ENCODE measurements at regions not wholly inside any gene's neighbourhood (a gene's known extent, or its start where the extent isn't known, plus 50 kb on each side); places are given as distances from the start of the nearest gene placed in this dataset.
A peak's percentile ranks its signal among the peaks of the same experiment; 100 is the strongest.
"Not testable (repeated sequence)": the region's sequence is repeated elsewhere in the genome, so short reads cannot be mapped to it uniquely, and the experiment has no call there.

- no peaks in the 10 kb centered on the region for H3K36me3 Mint-ChIP-seq (ENCODE audit: low read depth)
- no peak overlapping the region for H3K4me3 Mint-ChIP-seq
- H3K27me3 Mint-ChIP-seq = no peaks in the 10 kb centered on the region
- ATAC-seq (no peak), DNase-seq (no peak)
- ChIA-PET POLR2A (no interaction called here), CTCF (no interaction called here)
- no peak overlapping the region for H3K27ac Mint-ChIP-seq
- H3K9me3 Mint-ChIP-seq = peaks cover 5% of the 10 kb centered on the region
- intact Hi-C loops (cut with micrococcal nuclease) = no loop called here
- H3K4me1 Mint-ChIP-seq (ENCODE audit: low read depth) = no peaks in the 10 kb centered on the region
- no peak for TF ChIP-seq CTCF (IDR thresholded peaks at IDR 0.05)
These were observed 82.8 kb upstream of the HPF1 start for GRCh38 chr4:169840554-169840953.

- H3K27me3 Mint-ChIP-seq; CTCF ChIA-PET; ATAC-seq; H3K36me3 Mint-ChIP-seq (ENCODE audit: low read depth); POLR2A ChIA-PET; H3K4me1 Mint-ChIP-seq (ENCODE audit: low read depth); H3K4me3 Mint-ChIP-seq; intact Hi-C loops (cut with micrococcal nuclease); H3K27ac Mint-ChIP-seq; DNase-seq; H3K9me3 Mint-ChIP-seq: not testable (repeated sequence)
These were observed 70.6 kb upstream of the HPF1 start for GRCh38 chr4:169828329-169828728.

GRCh38 chr4:169826634-169827187 is 69.0 kb upstream of the HPF1 start:
- no peak for TF ChIP-seq CTCF (IDR thresholded peaks at IDR 0.05)
- no peaks in the 10 kb centered on the region for H3K36me3 Mint-ChIP-seq (ENCODE audit: low read depth)
- no peak overlapping the region for H3K4me3 Mint-ChIP-seq
- ATAC-seq = no peak
- ChIA-PET POLR2A (no interaction called here), CTCF (interaction anchor here (2.0 kb wide), 1 partner anchor 16 kb away, joined by 11 read pairs; no protein-coding TSS in a partner anchor)
- DNase-seq = no peak
- peaks cover under 1% of the 10 kb centered on the region for H3K9me3 Mint-ChIP-seq
- intact Hi-C loops (cut with micrococcal nuclease) = no loop called here
- peaks cover 5% of the 10 kb centered on the region for H3K27me3 Mint-ChIP-seq
- peaks cover 9% of the 10 kb centered on the region for H3K4me1 Mint-ChIP-seq (ENCODE audit: low read depth)
- H3K27ac Mint-ChIP-seq = no peak overlapping the region

GRCh38 chr4:169823685-169824084 is 65.9 kb upstream of the HPF1 start:
- CTCF ChIA-PET = interaction anchor here (0.9 to 1.1 kb wide), 3 partner anchors 10 to 24 kb away, joined by 3 to 7 read pairs (median 4); no protein-coding TSS in a partner anchor
- no peak for ATAC-seq
- POLR2A ChIA-PET = no interaction called here
- no peaks in the 10 kb centered on the region for H3K9me3 Mint-ChIP-seq
- no peaks in the 10 kb centered on the region for H3K36me3 Mint-ChIP-seq (ENCODE audit: low read depth)
- H3K4me1 Mint-ChIP-seq (ENCODE audit: low read depth) = peaks cover 9% of the 10 kb centered on the region
- peaks cover 1% of the 10 kb centered on the region for H3K27me3 Mint-ChIP-seq
- DNase-seq = peak; percentile 38
- TF ChIP-seq CTCF (IDR thresholded peaks at IDR 0.05) = no peak
- H3K27ac Mint-ChIP-seq = no peak overlapping the region
- intact Hi-C loops (cut with micrococcal nuclease) = no loop called here
- H3K4me3 Mint-ChIP-seq = no peak overlapping the region

GRCh38 chr4:169821402-169821801 is 63.7 kb upstream of the HPF1 start:
- ATAC-seq = no peak
- CTCF ChIA-PET = no interaction called here
- no peak overlapping the region for H3K4me3 Mint-ChIP-seq

More at GRCh38 chr4:169821402-169821801, 63.7 kb upstream of the HPF1 start:
- H3K27me3 Mint-ChIP-seq = peaks cover 2% of the 10 kb centered on the region
- peaks cover 9% of the 10 kb centered on the region for H3K4me1 Mint-ChIP-seq (ENCODE audit: low read depth)
- no peak for DNase-seq
- H3K36me3 Mint-ChIP-seq (ENCODE audit: low read depth) = no peaks in the 10 kb centered on the region
- no peak overlapping the region for H3K27ac Mint-ChIP-seq
- H3K9me3 Mint-ChIP-seq = no peaks in the 10 kb centered on the region
- POLR2A ChIA-PET = no interaction called here
- intact Hi-C loops (cut with micrococcal nuclease) = no loop called here
- no peak for TF ChIP-seq CTCF (IDR thresholded peaks at IDR 0.05)

Data from activated CD8-positive, alpha-beta T cell treated with anti-CD3 and anti-CD28 coated beads for 36 hours (primary cell).